ENCODE measurements at regions not wholly inside any gene's neighbourhood (a gene's known extent, or its start where the extent isn't known, plus 50 kb on each side); places are given as distances from the start of the nearest gene placed in this dataset.

GRCh38 chr13:55714120-55714519, 1426.6 kb upstream of the PRR20A start:
- TF ChIP-seq CTCF (IDR thresholded peaks at IDR 0.05): no peak
- TF ChIP-seq EZH2 (IDR thresholded peaks at IDR 0.05; ENCODE audit: borderline replicate concordance, insufficient read depth, low read depth, low read length, poor library complexity, severe bottlenecking): no peak

All from B cell (primary cell).